ENCODE measurements at regions not wholly inside any gene's neighbourhood (a gene's known extent, or its start where the extent isn't known, plus 50 kb on each side); places are given as distances from the start of the nearest gene placed in this dataset.
A peak's percentile ranks its signal among the peaks of the same experiment; 100 is the strongest.

DNA sequence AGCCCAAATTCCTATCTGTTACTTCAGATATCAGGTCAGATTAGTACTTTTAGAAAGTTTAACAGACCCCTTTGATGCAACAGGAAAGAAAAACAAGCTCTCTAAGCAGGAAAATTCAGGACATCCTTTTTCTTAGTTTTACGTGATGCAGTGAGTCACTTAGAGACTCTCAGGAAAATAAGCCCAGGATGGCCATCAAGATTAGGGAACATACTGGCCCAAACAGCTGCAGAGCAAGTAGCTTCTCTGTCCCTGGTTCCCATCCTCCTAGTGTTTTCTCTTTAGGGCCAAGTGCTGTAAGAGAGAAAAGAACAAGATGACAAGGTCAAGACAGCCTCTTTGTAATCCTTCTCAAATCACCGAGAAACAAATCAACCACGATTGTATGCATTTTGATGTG is 219.1 kb downstream of the ZNF674 start:
- CTCF ChIA-PET (ENCODE audit: low intra/inter-chr PET ratio, low total read pairs), result no interaction called here
- peak overlapping the region; percentile 17 to 68 (median 63); a peak in 4 of 6 replicates for H3K4me3 ChIP-seq (replicated peaks in 1 of 3; ENCODE audit: insufficient read depth in 1 of 3, low read depth in 2 of 3, low read length in 3 of 3)

DNA sequence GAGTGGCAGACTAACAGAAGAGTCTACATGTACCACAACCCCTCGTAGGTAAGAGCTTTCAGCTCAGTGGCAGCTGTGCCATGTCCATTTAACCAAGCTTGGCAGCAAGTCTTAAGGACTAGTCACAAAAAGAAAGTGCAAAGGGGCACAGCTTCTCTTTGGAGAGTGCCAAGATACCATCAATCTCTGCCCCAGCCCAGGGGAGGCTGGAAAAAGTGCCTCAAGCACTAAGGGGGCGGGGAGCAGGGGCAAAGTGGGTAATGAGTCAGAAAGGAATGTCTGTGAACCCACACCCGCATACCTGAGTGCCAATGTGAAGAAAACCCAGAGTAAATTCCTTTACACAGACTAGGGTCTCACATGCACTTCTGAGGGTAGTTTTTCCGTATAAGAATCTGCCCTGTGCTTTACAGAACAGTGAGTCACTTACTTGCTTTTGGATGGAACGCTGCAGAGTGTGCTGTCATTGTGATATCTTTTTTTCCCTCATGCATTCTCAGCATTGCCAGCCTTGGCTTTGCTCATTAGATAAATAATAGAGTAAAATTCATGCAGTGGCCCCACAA is 219.8 kb downstream of the ZNF674 start:
- no peaks in the 10 kb centered on the region for H4K20me1 ChIP-seq (ENCODE audit: insufficient read depth, low read length)
- H3K9ac ChIP-seq (ENCODE audit: insufficient read depth, low read depth, low read length), result peak overlapping the region; percentile 97
- peak overlapping the region in 1 of 3 experiments; percentile 68; a peak in 1 of 6 replicates for H3K4me3 ChIP-seq (replicated peaks in 1 of 3; ENCODE audit: insufficient read depth in 1 of 3, low read depth in 2 of 3, low read length in 3 of 3)
- peak overlapping the region; percentile 90 for H3K4me2 ChIP-seq (ENCODE audit: low read depth, low read length)
- peak; percentile 41 for DNase-seq (ENCODE audit: low spot score)
- H3K27me3 ChIP-seq (ENCODE audit: control insufficient read depth in 1 of 2, insufficient read depth in 2 of 2, low read length in 2 of 2), result no peaks in the 10 kb centered on the region
- ChIA-PET POLR2A (interaction anchor here (1.2 kb wide), 1 partner anchor 246 kb away, joined by 5 read pairs; no protein-coding TSS in a partner anchor), CTCF (ENCODE audit: low intra/inter-chr PET ratio, low total read pairs) (no interaction called here)
- no peaks in the 10 kb centered on the region for H3K9me3 ChIP-seq (ENCODE audit: low read length)
- peaks cover 7% of the 10 kb centered on the region for H3K79me2 ChIP-seq (ENCODE audit: insufficient read depth, low read length)
- peaks cover 0 to 3% of the 10 kb centered on the region in 2 experiments; a peak in 2 of 5 replicates for H3K36me3 ChIP-seq (replicated peaks in 1 of 2; ENCODE audit: control insufficient read depth in 1 of 2, insufficient read depth in 2 of 2, low read length in 2 of 2)
- peaks cover 83% of the 10 kb centered on the region for H3K4me1 ChIP-seq (ENCODE audit: insufficient read depth, low read length)
- FAIRE-seq, result no peak
- in situ Hi-C loops (cut with HindIII; ENCODE audit: extremely low pct_ligation_motif_present, low pct_unique_long_range_greater_than_20kb) (no loop called here), intact Hi-C loops (cut with micrococcal nuclease; ENCODE audit: unreplicated experiment) (loop anchor here (10.0 kb wide), 1 partner anchor 141 kb away; no protein-coding TSS in a partner anchor)
- H3K27ac ChIP-seq (ENCODE audit: extremely low read length, insufficient read depth, low read length), result peak overlapping the region; percentile 100
- no TSS peak for BruUV-seq (replicated peaks)
- no peak for ATAC-seq
- 59% methylated on average over 3 of the region's 5 CpGs for WGBS (ENCODE audit: low lambda C conversion rate)
- H2AFZ ChIP-seq (ENCODE audit: low read length), result no peak overlapping the region
- no peak for TF ChIP-seq ZNF850 (CRISPR knock-in tag; conservative IDR thresholded peaks at IDR 0.05)
- TF ChIP-seq GABPA (IDR thresholded peaks at IDR 0.05; ENCODE audit: low read depth, low read length), result no peak
- no peak for TF ChIP-seq GABPA (CRISPR knock-in tag; IDR thresholded peaks at IDR 0.05; ENCODE audit: low read depth)
- no peak for TF ChIP-seq HNRNPK (IDR thresholded peaks at IDR 0.05; ENCODE audit: low read depth, low read length, poor library complexity, severe bottlenecking)
- no peak for TF ChIP-seq CCDC6 (CRISPR knock-in tag; IDR thresholded peaks at IDR 0.05)
- TF ChIP-seq ZNF326 (CRISPR knock-in tag; IDR thresholded peaks at IDR 0.05; ENCODE audit: borderline replicate concordance), result no peak
- TF ChIP-seq TRIM24 (CRISPR knock-in tag; IDR thresholded peaks at IDR 0.05), result no peak
- TF ChIP-seq, protein P1, sequence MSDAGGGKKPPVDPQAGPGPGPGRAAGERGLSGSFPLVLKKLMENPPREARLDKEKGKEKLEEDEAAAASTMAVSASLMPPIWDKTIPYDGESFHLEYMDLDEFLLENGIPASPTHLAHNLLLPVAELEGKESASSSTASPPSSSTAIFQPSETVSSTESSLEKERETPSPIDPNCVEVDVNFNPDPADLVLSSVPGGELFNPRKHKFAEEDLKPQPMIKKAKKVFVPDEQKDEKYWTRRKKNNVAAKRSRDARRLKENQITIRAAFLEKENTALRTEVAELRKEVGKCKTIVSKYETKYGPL (CRISPR knock-in tag; IDR thresholded peaks at IDR 0.05), result no peak
- no peak for TF ChIP-seq NFE2 (CRISPR knock-in tag; IDR thresholded peaks at IDR 0.05)
- no peak for TF ChIP-seq SIX4 (CRISPR knock-in tag; IDR thresholded peaks at IDR 0.05)
- TF ChIP-seq FOSL2 (CRISPR knock-in tag; IDR thresholded peaks at IDR 0.05), result peak; percentile 45; the same call in 1 of the 2 replicates
- no peak for TF ChIP-seq TOPORS (CRISPR knock-in tag; IDR thresholded peaks at IDR 0.05)
- TF ChIP-seq, protein P2, sequence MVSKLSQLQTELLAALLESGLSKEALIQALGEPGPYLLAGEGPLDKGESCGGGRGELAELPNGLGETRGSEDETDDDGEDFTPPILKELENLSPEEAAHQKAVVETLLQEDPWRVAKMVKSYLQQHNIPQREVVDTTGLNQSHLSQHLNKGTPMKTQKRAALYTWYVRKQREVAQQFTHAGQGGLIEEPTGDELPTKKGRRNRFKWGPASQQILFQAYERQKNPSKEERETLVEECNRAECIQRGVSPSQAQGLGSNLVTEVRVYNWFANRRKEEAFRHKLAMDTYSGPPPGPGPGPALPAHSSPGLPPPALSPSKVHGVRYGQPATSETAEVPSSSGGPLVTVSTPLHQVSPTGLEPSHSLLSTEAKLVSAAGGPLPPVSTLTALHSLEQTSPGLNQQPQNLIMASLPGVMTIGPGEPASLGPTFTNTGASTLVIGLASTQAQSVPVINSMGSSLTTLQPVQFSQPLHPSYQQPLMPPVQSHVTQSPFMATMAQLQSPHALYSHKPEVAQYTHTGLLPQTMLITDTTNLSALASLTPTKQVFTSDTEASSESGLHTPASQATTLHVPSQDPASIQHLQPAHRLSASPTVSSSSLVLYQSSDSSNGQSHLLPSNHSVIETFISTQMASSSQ (IDR thresholded peaks at IDR 0.05; ENCODE audit: low read depth), result no peak
- TF ChIP-seq, protein P2 (CRISPR knock-in tag; IDR thresholded peaks at IDR 0.05; ENCODE audit: borderline replicate concordance), result no peak

More for the DNA sequence above, 219.1 kb downstream of the ZNF674 start:
- Histone ChIP-seq H4K20me1 (ENCODE audit: insufficient read depth, low read length) (no peaks in the 10 kb centered on the region), H3K36me3 (replicated peaks in 1 of 2; ENCODE audit: control insufficient read depth in 1 of 2, insufficient read depth in 2 of 2, low read length in 2 of 2) (peaks cover 0 to 3% of the 10 kb centered on the region in 2 experiments; a peak in 2 of 5 replicates), H3K27ac (ENCODE audit: extremely low read length, insufficient read depth, low read length) (peak overlapping the region; percentile 100), H3K9me3 (ENCODE audit: low read length) (no peaks in the 10 kb centered on the region), H3K79me2 (ENCODE audit: insufficient read depth, low read length) (peaks cover 7% of the 10 kb centered on the region), H3K4me1 (ENCODE audit: insufficient read depth, low read length) (peaks cover 76% of the 10 kb centered on the region), H3K27me3 (ENCODE audit: control insufficient read depth in 1 of 2, insufficient read depth in 2 of 2, low read length in 2 of 2) (no peaks in the 10 kb centered on the region), H3K4me2 (ENCODE audit: low read depth, low read length) (peak overlapping the region; percentile 90), H3K9ac (ENCODE audit: insufficient read depth, low read depth, low read length) (peak overlapping the region; percentile 97), H2AFZ (ENCODE audit: low read length) (no peak overlapping the region)
- no TSS peak for BruUV-seq (replicated peaks)
- TF ChIP-seq POLR2G (IDR thresholded peaks at IDR 0.05; ENCODE audit: low read depth, low read length), result peak; percentile 58; the same call in 1 of the 2 replicates
- TF ChIP-seq HDAC2 (CRISPR knock-in tag; IDR thresholded peaks at IDR 0.05), result no peak
- no peak for ATAC-seq
- POLR2A ChIA-PET, result interaction anchor here (1.0 to 2.5 kb wide), 4 partner anchors 10 to 246 kb away, joined by 3 to 9 read pairs (median 4); no protein-coding TSS in a partner anchor
- DNase-seq (ENCODE audit: low spot score), result no peak
- 38% methylated on average over 3 of the region's 3 CpGs for WGBS (ENCODE audit: low lambda C conversion rate)
- intact Hi-C loops (cut with micrococcal nuclease; ENCODE audit: unreplicated experiment), result loop anchor here (10.0 kb wide), 1 partner anchor 141 kb away; no protein-coding TSS in a partner anchor
- in situ Hi-C loops (cut with HindIII; ENCODE audit: extremely low pct_ligation_motif_present, low pct_unique_long_range_greater_than_20kb), result no loop called here
- no peak for FAIRE-seq
